NCI-H748 (cell line): ENCODE measurements at regions not wholly inside any gene's neighbourhood (a gene's known extent, or its start where the extent isn't known, plus 50 kb on each side); places are given as distances from the start of the nearest gene placed in this dataset.
A peak's percentile ranks its signal among the peaks of the same experiment; 100 is the strongest.

Source experiments
- DNase-seq: peaks from one replicate; lab custom pipeline; 2025; ENCODE audit not compliant: unreplicated experiment; lab: John Stamatoyannopoulos, UW

- DNase-seq = no peak
Measured at GRCh38 chr7:17016402-17017010, 134.7 kb upstream of the AGR3 start.

- DNase-seq = no peak
Measured at GRCh38 chr7:17019106-17019505, 137.3 kb upstream of the AGR3 start.

- DNase-seq = peak; percentile 24
Measured at GRCh38 chr7:17020250-17020649, 138.5 kb upstream of the AGR3 start.

GRCh38 chr7:17021205-17021604 lies 139.4 kb upstream of the AGR3 start:
- no peak for DNase-seq

- no peak for DNase-seq
Measured at GRCh38 chr7:17022920-17023319, 141.1 kb upstream of the AGR3 start.

DNA sequence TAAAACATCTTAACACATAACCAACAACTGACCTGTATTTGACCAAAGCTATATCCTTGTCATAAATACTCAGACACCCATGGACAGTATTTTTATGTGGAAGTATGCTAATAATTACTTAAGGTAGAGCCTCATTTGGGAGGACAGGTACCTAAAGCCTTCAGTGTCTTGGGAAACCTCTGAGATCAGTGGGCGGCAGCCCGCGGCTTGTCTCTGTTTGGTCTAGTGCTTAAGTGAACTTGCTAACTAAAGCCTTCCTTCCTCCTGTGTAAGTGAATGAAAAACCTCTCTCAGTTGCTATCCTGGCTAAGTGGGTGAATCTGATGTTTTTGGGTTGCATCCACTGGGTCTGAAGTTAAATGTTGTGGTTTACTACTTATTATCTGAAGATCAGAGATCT lies 144.5 kb upstream of the AGR3 start:
- no peak for DNase-seq

DNA sequence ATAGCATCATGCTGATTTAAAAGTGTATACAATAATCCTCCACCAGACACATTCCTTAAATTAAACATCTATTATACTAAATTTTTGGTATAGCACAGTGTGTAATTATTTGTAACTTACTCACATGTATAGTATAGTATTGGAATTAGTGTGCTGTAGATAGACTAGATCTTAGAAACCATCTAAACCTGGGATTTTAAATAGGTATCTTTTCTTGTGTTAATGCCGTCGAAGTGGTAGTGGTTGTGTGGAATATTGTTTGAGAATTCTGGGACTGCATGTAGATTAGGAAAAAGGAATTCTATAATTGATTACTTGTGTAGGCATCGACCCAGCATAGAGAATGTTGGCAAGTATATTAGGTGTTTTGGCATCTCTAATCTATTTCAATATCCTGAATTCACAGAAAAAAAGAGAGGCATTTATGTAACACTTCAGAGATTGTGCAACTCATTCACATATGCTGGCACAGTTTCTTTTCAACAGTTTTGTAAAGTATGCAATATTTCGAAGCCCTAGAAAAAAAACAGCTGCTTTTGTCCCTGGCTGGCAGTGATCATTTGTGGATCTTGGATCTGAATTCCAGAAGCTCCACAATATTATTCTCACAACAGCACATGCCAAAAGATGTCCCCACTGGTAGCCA lies 145.5 kb upstream of the AGR3 start:
- DNase-seq = no peak

DNA sequence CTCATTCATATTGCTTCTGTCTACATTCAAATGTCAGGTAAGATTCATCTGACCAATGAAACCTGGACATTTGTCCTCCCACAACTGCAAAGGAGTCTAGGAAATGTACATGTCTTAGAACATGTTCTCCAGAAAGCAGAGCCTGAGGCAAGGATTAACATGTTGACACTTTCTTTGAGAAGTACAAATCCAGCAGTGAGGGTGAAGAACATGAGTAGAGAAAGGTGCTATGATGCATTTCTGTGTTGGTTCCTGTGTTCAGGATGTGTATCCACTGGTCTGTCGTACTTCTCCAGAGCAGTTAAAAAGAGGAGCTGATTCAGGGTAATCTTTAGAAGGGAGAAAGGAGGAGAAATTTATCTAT lies 146.0 kb upstream of the AGR3 start:
- no peak for DNase-seq

GRCh38 chr7:17029150-17029549 lies 147.4 kb upstream of the AGR3 start:
- no peak for DNase-seq

- DNase-seq = no peak
Measured at GRCh38 chr7:17030559-17030958, 148.8 kb upstream of the AGR3 start.

- DNase-seq = no peak
Measured at GRCh38 chr7:17031906-17032551, 150.2 kb upstream of the AGR3 start.

GRCh38 chr7:17033245-17033644 lies 151.5 kb upstream of the AGR3 start:
- no peak for DNase-seq

DNA sequence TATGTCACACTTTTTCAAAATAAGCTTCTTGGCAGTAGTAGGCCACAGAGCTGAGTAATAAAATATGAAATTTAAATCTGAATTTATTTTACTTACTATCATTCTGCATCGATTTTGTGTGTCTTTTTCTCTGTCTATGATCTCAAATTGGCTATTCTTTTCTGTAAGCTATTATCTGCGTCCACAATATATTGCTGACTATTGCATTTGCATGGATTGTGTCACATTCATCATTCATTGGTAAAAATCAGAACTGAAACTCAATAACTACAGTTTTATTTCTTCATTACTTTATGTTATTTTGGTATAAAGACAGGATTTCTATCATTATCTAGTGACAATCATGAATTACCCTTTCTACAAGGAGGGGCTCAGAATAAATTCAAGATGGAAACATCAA lies 154.8 kb upstream of the AGR3 start:
- no peak for DNase-seq

DNA sequence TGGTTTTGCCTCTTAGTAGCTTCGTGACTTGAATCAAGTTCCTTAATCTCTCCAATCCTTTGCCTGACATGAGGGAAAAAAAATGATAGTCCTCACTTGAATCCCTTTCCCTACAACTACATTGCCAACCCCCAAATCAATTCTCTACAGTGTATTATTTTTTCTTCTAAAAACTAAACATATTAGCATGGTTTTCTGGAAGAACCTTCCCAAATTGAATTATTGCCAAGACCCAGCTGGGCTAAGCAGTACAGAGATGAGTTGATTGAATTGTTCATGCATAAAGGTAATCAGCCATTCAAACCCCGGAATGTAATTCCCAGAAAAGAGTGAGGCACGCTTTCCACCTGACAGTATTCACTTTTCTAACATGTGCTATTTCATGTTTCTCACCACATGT lies 155.6 kb upstream of the AGR3 start:
- no peak for DNase-seq

DNA sequence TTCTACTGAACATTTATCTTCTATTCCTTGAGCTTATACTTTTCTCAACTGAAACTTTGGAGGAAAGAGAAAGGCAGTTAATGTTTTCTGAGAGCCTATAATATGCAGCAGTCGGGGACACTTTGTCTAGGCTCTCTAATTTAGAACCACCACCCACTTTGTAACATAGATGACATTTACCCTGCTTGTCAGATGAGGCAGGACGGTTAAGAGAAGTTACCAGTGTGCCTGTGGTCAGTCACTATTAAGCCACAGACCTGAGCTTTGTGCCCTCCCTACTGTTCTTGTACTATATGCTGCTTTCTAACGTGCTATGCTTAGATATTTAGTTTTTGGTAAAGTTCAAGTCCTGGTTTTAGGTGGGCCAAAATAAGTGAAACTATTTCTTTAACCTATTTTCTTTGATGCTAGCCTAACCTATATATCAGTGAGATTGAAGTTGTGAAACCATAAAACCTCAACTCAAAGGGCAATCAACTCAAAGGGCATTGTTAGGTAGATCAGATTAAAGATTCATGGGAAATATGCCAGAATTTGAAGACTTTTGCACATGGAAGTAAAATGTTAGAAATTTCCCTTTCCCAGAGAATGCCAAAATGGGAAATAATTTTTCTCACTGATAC lies 156.5 kb upstream of the AGR3 start:
- DNase-seq = no peak

GRCh38 chr7:17038783-17039170 lies 157.0 kb upstream of the AGR3 start:
- DNase-seq = no peak

DNA sequence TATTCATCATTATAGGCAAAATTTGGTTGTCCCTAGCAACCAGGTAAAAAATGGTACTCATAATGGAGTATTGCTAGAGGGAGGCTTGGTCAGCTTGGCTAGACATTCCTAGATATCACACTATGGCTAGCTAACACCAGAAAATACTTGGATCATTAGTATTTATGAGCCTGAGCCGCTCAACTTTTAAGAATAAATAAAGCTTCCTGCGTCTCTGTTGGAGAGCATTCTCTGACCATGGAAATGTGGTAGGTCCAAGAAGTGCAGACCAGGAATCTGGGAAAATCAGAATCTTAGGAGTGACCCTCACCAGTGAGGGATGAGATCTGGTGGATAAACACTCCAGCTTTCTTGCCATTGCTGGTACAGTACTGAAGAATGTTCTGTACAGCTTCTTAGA lies 157.6 kb upstream of the AGR3 start:
- DNase-seq = no peak

GRCh38 chr7:17040716-17041115 lies 158.9 kb upstream of the AGR3 start:
- no peak for DNase-seq

DNA sequence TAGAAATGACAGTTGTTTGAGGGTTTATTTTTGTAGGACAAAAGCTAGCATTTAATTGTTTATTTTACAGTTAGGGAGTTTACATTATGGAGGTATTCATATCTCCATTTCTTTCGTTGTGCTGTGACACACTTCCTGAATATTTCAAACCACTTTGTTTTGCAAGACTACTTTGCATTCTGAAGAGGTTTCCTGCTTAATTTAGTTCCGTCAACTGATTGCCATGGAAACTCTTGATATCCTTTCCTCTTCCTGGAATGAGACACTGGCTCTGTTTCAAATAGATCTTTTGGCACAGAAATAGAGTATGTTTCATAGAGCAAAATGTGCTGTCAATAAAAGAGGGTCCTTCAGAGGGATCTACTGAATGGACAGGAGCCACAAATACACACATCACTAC lies 159.5 kb upstream of the AGR3 start:
- peak; percentile 63 for DNase-seq

- DNase-seq = no peak
Measured at GRCh38 chr7:17042211-17042610, 160.4 kb upstream of the AGR3 start.

GRCh38 chr7:17043012-17043877 lies 161.5 kb upstream of the AGR3 start:
- DNase-seq = no peak
